HG03039 (cell line): ENCODE measurements at regions not wholly inside any gene's neighbourhood (a gene's known extent, or its start where the extent isn't known, plus 50 kb on each side); places are given as distances from the start of the nearest gene placed in this dataset.
A peak's percentile ranks its signal among the peaks of the same experiment; 100 is the strongest.
"Not testable (repeated sequence)": the region's sequence is repeated elsewhere in the genome, so short reads cannot be mapped to it uniquely, and the experiment has no call there.

Experiments used
- ATAC-seq: cut with Tn5 transposase; IDR thresholded peaks from one replicate; pipeline ENCODE4 v1.9.1; 2021; ENCODE audit warnings: mild to moderate bottlenecking, moderate library complexity; ENCODE audit not compliant: unreplicated experiment

- no peak for ATAC-seq
Measured at GRCh38 chr12:100083308-100083707, 59.4 kb downstream of the BLTP3B start.

- ATAC-seq = not testable (repeated sequence)
Measured at GRCh38 chr12:100078777-100079176, 63.9 kb downstream of the BLTP3B start.

- ATAC-seq = no peak
Measured at GRCh38 chr12:100077367-100077766, 65.3 kb downstream of the BLTP3B start.

- ATAC-seq = no peak
Measured at GRCh38 chr12:100075598-100075997, 67.1 kb downstream of the BLTP3B start.

GRCh38 chr12:100069795-100070194 is 72.9 kb downstream of the BLTP3B start:
- ATAC-seq = no peak

GRCh38 chr12:100068305-100068704 is 74.4 kb downstream of the BLTP3B start:
- ATAC-seq = no peak

- no peak for ATAC-seq
Measured at GRCh38 chr12:100061814-100062213, 77.1 kb upstream of the ANKS1B start.

GRCh38 chr12:100058482-100059029 is 73.8 kb upstream of the ANKS1B start:
- peak; percentile 71 for ATAC-seq

GRCh38 chr12:100046202-100046601 is 61.5 kb upstream of the ANKS1B start:
- ATAC-seq = not testable (repeated sequence)

GRCh38 chr12:100044266-100044665 is 59.5 kb upstream of the ANKS1B start:
- ATAC-seq = no peak

GRCh38 chr12:100043631-100044030 is 58.9 kb upstream of the ANKS1B start:
- ATAC-seq = no peak
